Endothelial cell of umbilical vein (primary cell): ENCODE measurements at regions not wholly inside any gene's neighbourhood (a gene's known extent, or its start where the extent isn't known, plus 50 kb on each side); places are given as distances from the start of the nearest gene placed in this dataset.

Experiments used
- BruUV-seq: library from RNA; stranded (reverse); fragments of 400-500 nt; replicated peaks from 2 replicates; lab custom pipeline; 2021; lab: Mats Ljungman, UMichigan
- CTCF ChIA-PET: fragments of 300-600, 350-600 bp; sonication (Branson Sonifier 250); formaldehyde crosslinking; loops from one replicate; lab custom pipeline; 2021; ENCODE audit warnings: antibody characterized with exemption, inconsistent platforms; lab: Charles Lee
- POLR2A ChIA-PET: fragments of 300-600, 350-600 bp; sonication (Branson Sonifier 250); formaldehyde crosslinking; loops from one replicate; lab custom pipeline; 2021; ENCODE audit warnings: antibody characterized with exemption, inconsistent platforms; lab: Charles Lee
- DNase-seq: peaks from one replicate; pipeline ENCODE4 v3.0.0-alpha.2; 2011; ENCODE audit warnings: low read depth, low spot score
- FAIRE-seq: peaks from 2 replicates; lab custom pipeline; 2011; peaks lifted over from hg19 to GRCh38; lab: Jason Lieb, UNC
- H2AFZ ChIP-seq: 2 replicates; pipeline ENCODE4 v1.6.0; 2012; ENCODE audit warnings: low read depth, low read length, control low read depth, inconsistent platforms
- H3K27ac ChIP-seq: 2 replicates; pipeline ENCODE4 v1.5.1; 2011; ENCODE audit warnings: low read depth, mild to moderate bottlenecking, control low read depth, low read length, moderate library complexity; ENCODE audit not compliant: insufficient read depth
- H3K27me3 ChIP-seq, 2 experiments: 2 replicates each; pipeline versions ENCODE4 v1.6.0 to v1.6.1; 2011; ENCODE audit warnings: low read length in 2 of 2, mixed read lengths in 1 of 2; ENCODE audit not compliant: control insufficient read depth in 2 of 2, insufficient read depth in 2 of 2
- H3K36me3 ChIP-seq, 2 experiments: 2 replicates in 1 of 2; 3 replicates in 1 of 2; pipeline ENCODE4 v1.5.1; 2011; ENCODE audit warnings: low read length in 2 of 2, mild to moderate bottlenecking in 1 of 2, moderate library complexity in 1 of 2; ENCODE audit not compliant: control insufficient read depth in 2 of 2, insufficient read depth in 2 of 2; ENCODE audit errors: extremely low read depth in 1 of 2
- H3K4me1 ChIP-seq: 3 replicates; pipeline ENCODE4 v1.5.1; 2011; ENCODE audit warnings: mild to moderate bottlenecking, low read length; ENCODE audit not compliant: control insufficient read depth, insufficient read depth; ENCODE audit errors: extremely low read depth
- H3K4me2 ChIP-seq: 2 replicates; pipeline ENCODE4 v1.6.1; 2011; ENCODE audit warnings: low read length, control low read depth, mixed read lengths; ENCODE audit not compliant: insufficient read depth
- H3K4me3 ChIP-seq, 3 experiments: fragments of 200-600 bp in 1 of 3; sonication (generic), shearing (Covaris generic) in 1 of 3; replicated peaks in 1 of 3; 2 replicates each; pipeline ENCODE4 v1.5.1; 2011 to 2016; ENCODE audit warnings: control low read depth in 3 of 3, low read length in 3 of 3, mild to moderate bottlenecking in 2 of 3, inconsistent platforms in 1 of 3, low read depth in 1 of 3, moderate library complexity in 1 of 3; ENCODE audit not compliant: insufficient read depth in 1 of 3
- H3K79me2 ChIP-seq: 2 replicates; pipeline ENCODE4 v1.6.0; 2012; ENCODE audit warnings: low read length, inconsistent platforms; ENCODE audit not compliant: control insufficient read depth, insufficient read depth
- H3K9ac ChIP-seq: replicated peaks from 2 replicates; pipeline ENCODE3; 2011; ENCODE audit warnings: low read length, control low read depth; ENCODE audit not compliant: insufficient read depth; ENCODE audit errors: extremely low read depth
- H3K9me1 ChIP-seq: replicated peaks from 3 replicates; pipeline ENCODE4 v1.6.0; 2011; ENCODE audit warnings: mild to moderate bottlenecking, low read length; ENCODE audit not compliant: control insufficient read depth, insufficient read depth; ENCODE audit errors: extremely low read depth
- H3K9me3 ChIP-seq: replicated peaks from 2 replicates; pipeline ENCODE4 v1.5.1; 2012; ENCODE audit warnings: low read length, inconsistent platforms; ENCODE audit not compliant: control insufficient read depth, insufficient read depth
- H4K20me1 ChIP-seq: replicated peaks from 2 replicates; pipeline ENCODE3; 2011; ENCODE audit warnings: mild to moderate bottlenecking, low read length; ENCODE audit not compliant: control insufficient read depth, insufficient read depth; ENCODE audit errors: extremely low read depth
- EZH2 ChIP-seq: IDR thresholded peaks from 2 replicates; pipeline ENCODE4 v1.6.1; 2012; ENCODE audit warnings: borderline replicate concordance, low read depth, mild to moderate bottlenecking, moderate library complexity, low read length, inconsistent platforms; ENCODE audit not compliant: severe bottlenecking
- FOS ChIP-seq: IDR thresholded peaks from 2 replicates; pipeline ENCODE4 v1.6.1; 2011; ENCODE audit warnings: mild to moderate bottlenecking, low read length, moderate library complexity, borderline replicate concordance; ENCODE audit not compliant: insufficient read depth
- GATA2 ChIP-seq: IDR thresholded peaks from 2 replicates; pipeline ENCODE4 v1.7.0; 2011; ENCODE audit warnings: low read depth, mild to moderate bottlenecking, moderate library complexity, mixed read lengths, low read length; ENCODE audit not compliant: insufficient read length, insufficient read depth
- JUN ChIP-seq: IDR thresholded peaks from 2 replicates; pipeline ENCODE4 v1.6.1; 2011; ENCODE audit warnings: borderline replicate concordance, low read depth; ENCODE audit not compliant: insufficient read length, insufficient read depth
- MYC ChIP-seq: IDR thresholded peaks from one replicate; pipeline ENCODE4 v1.6.1; 2011; ENCODE audit warnings: mild to moderate bottlenecking, low read depth, low read length
- POLR2A ChIP-seq: IDR thresholded peaks from 2 replicates; pipeline ENCODE4 v1.6.1; 2012; ENCODE audit warnings: low read depth, mild to moderate bottlenecking, control low read depth, low read length
- POLR2AphosphoS5 ChIP-seq: IDR thresholded peaks from 2 replicates; pipeline ENCODE4 v1.6.1; 2012; ENCODE audit warnings: low read depth, mild to moderate bottlenecking, control low read depth, low read length, moderate library complexity; ENCODE audit not compliant: insufficient read depth
- dilution Hi-C: fragments of 300-500 bp; cut with MboI; formaldehyde crosslinking; loops from one replicate; pipeline ENCODE4 v1.15.0; 2019; ENCODE audit warnings: low sequenced_read_pairs; ENCODE audit not compliant: extremely low pct_ligation_motif_present
- intact Hi-C: fragments of 100-400 bp; cut with micrococcal nuclease; formaldehyde crosslinking; loops from one replicate; pipeline ENCODE4 v1.10.0; 2022
- TF ChIP-seq, protein P1 (sequence below): IDR thresholded peaks from 2 replicates; pipeline ENCODE4 v1.6.1; 2011; ENCODE audit not compliant: insufficient read depth, insufficient read length
- TF ChIP-seq, protein P2 (sequence below), 2 donors: IDR thresholded peaks; 1 replicate in 1 of 2; 2 replicates in 1 of 2; pipeline ENCODE4 v1.5.1; 2011; ENCODE audit warnings: low read length in 2 of 2, mild to moderate bottlenecking in 2 of 2, moderate library complexity in 2 of 2, control low read depth in 1 of 2, inconsistent platforms in 1 of 2, low read depth in 1 of 2; ENCODE audit not compliant: insufficient read depth in 1 of 2; ENCODE audit errors: extremely low read depth in 1 of 2

DNA sequence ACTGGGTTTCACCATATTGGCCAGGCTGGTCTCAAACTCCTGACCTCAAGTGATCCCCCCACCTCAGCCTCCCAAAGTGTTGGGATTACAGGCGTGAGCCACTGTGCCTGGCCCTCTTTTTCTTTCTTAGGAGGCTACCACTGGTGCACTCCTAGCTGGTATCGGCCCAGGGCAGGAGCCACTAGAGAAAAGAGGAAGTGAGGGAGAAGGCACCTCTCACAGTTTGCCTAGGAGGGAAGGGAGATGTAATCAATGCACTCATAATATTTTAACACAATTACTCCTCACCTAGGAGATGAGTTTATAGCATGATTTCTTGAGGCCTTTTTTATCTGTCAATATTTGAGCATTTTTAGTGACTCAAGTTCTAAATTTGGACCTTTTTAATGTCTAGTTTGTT is 189.0 kb upstream of the SOX4 start:
- Histone ChIP-seq H3K79me2 (no peaks in the 10 kb centered on the region), H3K9me3 (no peaks in the 10 kb centered on the region), H2AFZ (no peak overlapping the region), H3K9me1 (no peaks in the 10 kb centered on the region), H3K27ac (no peak overlapping the region), H3K9ac (no peak overlapping the region), H3K4me1 (no peaks in the 10 kb centered on the region), H3K36me3 (no peaks in the 10 kb centered on the region), H4K20me1 (no peaks in the 10 kb centered on the region), H3K4me3 (no peak overlapping the region), H3K27me3 (no peaks in the 10 kb centered on the region), H3K4me2 (no peak overlapping the region)
- ChIA-PET CTCF (no interaction called here), POLR2A (no interaction called here)
- no peak for DNase-seq
- TF ChIP-seq EZH2 (no peak), GATA2 (no peak)
- dilution Hi-C loops, result no loop called here
- intact Hi-C loops, result no loop called here
- no TSS peak for BruUV-seq
- no peak for FAIRE-seq

DNA sequence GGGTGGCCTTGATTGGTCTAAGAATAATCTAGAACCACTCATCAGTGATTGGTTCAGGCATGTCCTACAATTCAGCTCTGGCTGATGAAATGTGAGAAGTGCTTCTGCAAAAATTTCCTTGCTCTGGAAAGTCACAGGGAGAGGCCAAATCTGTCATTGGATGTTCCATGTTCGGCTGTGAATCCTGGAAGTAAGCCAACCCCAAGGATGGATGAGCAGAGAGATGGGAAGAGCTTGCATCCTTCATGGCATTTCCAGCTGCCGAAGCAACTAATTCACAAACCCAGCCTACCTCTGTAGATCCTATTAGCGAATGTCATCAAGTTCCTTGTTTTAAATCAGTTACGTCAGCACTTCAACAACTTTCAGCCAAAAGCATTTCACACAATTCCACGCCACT is 187.2 kb upstream of the SOX4 start:
- POLR2A ChIA-PET, result no interaction called here
- no peak overlapping the region for H3K4me3 ChIP-seq
- dilution Hi-C loops, result no loop called here
- no peaks in the 10 kb centered on the region for H3K9me1 ChIP-seq
- H4K20me1 ChIP-seq, result no peaks in the 10 kb centered on the region
- DNase-seq, result no peak
- H3K36me3 ChIP-seq, result no peaks in the 10 kb centered on the region
- TF ChIP-seq EZH2 (no peak), JUN (no peak), GATA2 (no peak), POLR2AphosphoS5 (no peak), POLR2A (no peak), FOS (no peak), MYC (no peak)
- TF ChIP-seq, protein P1, sequence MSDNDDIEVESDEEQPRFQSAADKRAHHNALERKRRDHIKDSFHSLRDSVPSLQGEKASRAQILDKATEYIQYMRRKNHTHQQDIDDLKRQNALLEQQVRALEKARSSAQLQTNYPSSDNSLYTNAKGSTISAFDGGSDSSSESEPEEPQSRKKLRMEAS, result no peak
- TF ChIP-seq, protein P2, sequence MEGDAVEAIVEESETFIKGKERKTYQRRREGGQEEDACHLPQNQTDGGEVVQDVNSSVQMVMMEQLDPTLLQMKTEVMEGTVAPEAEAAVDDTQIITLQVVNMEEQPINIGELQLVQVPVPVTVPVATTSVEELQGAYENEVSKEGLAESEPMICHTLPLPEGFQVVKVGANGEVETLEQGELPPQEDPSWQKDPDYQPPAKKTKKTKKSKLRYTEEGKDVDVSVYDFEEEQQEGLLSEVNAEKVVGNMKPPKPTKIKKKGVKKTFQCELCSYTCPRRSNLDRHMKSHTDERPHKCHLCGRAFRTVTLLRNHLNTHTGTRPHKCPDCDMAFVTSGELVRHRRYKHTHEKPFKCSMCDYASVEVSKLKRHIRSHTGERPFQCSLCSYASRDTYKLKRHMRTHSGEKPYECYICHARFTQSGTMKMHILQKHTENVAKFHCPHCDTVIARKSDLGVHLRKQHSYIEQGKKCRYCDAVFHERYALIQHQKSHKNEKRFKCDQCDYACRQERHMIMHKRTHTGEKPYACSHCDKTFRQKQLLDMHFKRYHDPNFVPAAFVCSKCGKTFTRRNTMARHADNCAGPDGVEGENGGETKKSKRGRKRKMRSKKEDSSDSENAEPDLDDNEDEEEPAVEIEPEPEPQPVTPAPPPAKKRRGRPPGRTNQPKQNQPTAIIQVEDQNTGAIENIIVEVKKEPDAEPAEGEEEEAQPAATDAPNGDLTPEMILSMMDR (IDR thresholded peaks at IDR 0.05; ENCODE audit: extremely low read depth in 1 of 2, insufficient read depth in 1 of 2, low read depth in 1 of 2, low read length in 2 of 2), result no peak
- no peak overlapping the region for H3K27ac ChIP-seq
- no peak for FAIRE-seq
- H3K9me3 ChIP-seq, result no peaks in the 10 kb centered on the region
- no peak overlapping the region for H3K9ac ChIP-seq
- no peaks in the 10 kb centered on the region for H3K4me1 ChIP-seq
- no peaks in the 10 kb centered on the region for H3K79me2 ChIP-seq
- CTCF ChIA-PET, result no interaction called here
- intact Hi-C loops, result no loop called here
- BruUV-seq, result no TSS peak
- no peak overlapping the region for H2AFZ ChIP-seq
- H3K27me3 ChIP-seq, result no peaks in the 10 kb centered on the region
- H3K4me2 ChIP-seq, result no peak overlapping the region
